Left renal cortex interstitium (tissue), 4 donors: ENCODE measurements at regions not wholly inside any gene's neighbourhood (a gene's known extent, or its start where the extent isn't known, plus 50 kb on each side); places are given as distances from the start of the nearest gene placed in this dataset.
A peak's percentile ranks its signal among the peaks of the same experiment; 100 is the strongest.

ENCODE experiments used
- DNase-seq, 4 donors: peaks; one replicate each; pipeline ENCODE4 v3.0.0-alpha.2; 2013; ENCODE audit warnings: low read depth in 4 of 4, low spot score in 2 of 4, missing footprints in 1 of 4

DNA sequence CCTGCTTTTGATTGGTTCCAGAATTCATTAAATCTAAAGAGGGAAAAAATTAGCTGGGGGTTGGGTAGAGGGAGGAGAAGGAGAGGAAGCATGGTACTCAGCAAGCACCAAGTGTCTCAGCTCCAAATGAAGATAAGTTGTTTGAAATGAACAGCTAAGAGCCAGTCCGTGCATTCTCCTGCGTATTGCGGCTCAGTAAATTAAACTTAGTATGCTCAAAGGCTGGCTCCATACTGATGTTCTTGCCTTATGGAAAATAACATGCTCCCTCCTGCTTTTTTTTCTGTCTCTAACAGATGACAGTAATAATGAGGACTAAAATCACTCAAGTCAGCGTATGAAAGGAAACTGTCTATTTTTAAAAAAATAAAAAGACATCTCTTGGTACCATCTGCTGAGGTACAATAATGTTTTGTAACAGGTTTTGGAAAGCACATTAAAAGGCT, 161.0 kb downstream of the SPATA31D1 start:
- no peak for DNase-seq

DNA sequence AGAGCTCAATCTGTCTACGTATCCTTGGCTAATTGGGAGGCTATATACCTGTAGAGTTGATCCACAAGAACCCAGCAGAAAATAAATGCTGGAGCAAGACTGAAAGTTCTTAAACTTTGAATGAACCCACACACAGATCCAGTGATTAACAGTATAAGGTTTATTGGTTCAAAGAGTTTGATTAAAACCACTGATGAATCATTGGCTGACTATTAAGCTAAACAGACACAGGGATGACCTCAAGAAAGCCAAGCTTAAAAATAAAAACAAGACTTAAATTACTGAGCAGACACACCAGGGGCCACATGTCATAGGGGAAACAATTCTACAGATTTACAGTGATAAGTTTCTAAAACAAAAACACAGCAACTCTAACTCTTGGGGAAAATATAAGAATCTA, 163.6 kb downstream of the SPATA31D1 start:
- no peak for DNase-seq

DNA sequence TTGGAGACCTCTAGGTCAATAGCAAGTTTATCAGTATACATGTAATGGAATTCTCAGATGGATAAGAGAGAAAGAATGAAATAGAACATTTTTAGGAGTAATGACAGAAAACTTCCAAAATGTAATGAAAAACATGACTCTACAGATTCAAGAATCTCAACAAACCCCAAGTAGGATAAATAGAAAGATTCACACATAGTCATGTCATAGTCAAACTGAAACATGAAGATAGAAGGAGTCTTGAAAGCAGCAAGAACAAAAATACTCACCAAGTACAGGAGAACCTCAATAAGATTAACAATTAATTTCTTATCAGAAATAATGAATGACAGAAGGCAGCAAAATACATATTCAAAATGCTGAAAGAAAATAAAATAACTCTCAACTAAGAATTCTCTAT, 164.5 kb downstream of the SPATA31D1 start:
- DNase-seq = no peak

DNA sequence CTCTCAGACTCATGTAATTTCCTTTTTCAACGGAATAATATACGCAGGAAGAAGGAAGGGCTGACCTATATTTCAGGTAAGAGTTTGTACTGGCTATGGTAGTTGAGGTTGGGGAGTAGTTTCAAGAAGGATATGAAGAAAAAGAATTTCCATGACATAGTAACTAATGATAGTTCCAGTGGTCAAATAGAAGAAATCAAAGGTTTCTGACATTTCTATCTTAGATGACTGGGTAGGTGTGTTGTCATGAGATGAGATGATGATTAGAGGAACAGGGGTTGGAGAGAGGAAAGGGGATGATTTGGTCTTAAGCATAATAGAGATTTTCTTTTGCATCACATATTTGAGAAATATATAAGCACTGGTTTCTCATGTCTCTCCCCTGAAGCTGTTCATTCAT, 166.0 kb downstream of the SPATA31D1 start:
- DNase-seq = no peak

DNA sequence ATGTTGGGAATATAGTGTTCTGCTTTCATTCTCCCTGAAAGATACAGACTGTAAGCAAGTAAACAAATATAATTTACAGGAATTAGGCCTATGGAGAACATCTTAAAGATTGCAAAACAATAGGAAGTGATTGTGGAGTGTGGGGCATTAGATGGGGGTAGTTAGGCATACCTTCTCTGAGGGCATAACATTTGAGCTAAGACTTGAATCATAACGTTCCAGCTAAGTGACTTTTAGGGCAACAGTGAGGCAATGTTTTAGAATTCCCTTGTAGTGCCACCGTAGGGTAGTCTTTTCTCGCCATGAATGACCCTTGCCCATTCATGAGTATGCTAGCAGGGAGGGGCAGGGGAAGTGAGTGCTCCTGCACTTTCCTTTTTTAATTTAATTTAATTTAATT, 173.3 kb downstream of the SPATA31D1 start:
- no peak for DNase-seq

DNA sequence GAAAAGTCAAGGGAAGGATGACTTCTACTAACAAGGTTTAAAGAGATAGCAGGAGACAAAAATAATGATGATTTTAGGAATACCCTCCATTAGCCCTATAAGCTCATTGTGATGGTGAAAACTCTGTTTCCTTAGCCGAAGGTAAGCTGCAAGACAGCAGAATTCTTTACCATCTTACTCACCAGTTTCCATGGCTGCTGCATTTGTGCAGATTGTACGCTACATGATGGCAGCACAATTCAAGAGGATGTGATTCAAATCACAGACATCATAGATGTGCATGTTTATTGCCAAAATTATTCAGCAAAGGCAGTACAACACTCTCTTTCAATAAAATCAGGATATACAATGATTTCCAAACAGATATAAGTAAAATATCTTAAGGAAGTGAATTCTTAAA, 175.6 kb downstream of the SPATA31D1 start:
- no peak for DNase-seq

DNA sequence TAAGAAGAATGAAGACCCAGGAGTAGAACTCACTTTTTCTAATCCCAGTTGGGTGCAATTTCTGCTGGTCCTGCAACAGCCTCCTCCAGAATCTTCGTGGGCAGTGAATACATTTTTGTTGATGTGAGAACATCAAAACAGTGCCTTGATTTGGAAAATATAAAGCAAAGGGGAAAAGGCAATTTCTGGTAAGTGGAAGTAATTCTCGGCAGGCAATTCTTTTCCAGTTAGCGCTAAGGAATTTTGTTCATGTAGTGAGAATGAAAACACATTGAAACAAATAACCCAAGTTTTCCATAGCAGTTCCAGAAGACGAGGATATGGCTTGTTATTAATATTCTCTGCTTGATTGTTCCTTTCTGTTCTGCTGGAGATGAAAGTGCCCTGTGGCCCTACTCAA, 178.7 kb downstream of the SPATA31D1 start:
- DNase-seq = no peak

DNA sequence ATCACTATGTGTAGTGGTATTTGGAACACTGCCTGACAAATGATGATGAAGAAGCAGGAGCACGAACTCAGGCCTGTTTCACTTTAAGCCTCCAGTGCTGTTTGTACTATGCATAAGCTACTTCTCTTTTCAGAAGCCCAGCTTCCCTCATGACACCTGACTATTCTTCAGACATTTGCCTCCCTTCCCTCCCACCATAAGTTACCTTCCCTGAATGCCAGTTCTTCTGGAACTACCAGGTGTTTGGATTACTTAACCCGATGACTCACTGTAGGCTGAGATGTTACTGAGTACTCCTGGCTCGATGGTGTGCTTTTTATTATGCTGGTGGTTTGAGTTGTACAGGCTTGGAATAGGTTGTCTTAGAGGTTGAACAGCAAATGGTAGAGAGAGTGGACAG, 180.0 kb downstream of the SPATA31D1 start:
- no peak for DNase-seq

DNA sequence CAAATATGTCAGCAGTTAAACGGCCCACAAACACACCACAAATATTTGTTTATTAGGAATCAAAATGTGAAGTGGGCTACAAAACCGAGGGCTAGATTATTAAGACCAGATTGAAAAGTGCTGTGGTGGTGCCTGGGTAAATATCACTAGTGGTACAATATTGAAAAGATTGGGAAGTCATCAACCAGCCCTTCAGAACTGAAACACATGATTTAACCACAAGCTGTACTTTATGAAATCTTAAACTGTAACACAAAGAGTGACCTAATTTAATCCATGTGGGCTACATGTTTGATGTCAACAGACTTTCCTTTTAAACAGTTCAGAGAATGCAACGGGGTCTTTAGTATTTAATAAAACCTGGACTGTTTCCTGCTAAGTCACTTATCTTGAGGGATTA, 182.3 kb downstream of the SPATA31D1 start:
- DNase-seq = no peak

DNA sequence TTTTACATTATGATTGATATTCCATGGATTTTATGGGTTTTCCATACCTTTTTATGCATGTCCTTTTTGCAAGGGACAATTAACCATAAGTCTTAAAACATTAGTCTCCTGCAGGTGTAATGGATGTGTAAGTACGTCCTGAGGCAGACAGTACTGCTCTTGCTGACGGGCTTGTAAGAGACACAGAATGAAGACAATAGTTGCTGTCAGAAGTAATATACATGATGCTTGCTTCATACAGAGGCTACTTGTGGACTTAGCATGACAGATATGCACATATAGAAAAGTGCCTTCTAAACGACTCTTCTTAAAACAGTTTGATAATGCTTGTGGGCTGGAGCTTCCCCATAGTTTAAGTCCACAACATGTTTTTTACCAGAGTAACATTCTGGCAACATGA, 182.7 kb downstream of the SPATA31D1 start:
- no peak for DNase-seq

DNA sequence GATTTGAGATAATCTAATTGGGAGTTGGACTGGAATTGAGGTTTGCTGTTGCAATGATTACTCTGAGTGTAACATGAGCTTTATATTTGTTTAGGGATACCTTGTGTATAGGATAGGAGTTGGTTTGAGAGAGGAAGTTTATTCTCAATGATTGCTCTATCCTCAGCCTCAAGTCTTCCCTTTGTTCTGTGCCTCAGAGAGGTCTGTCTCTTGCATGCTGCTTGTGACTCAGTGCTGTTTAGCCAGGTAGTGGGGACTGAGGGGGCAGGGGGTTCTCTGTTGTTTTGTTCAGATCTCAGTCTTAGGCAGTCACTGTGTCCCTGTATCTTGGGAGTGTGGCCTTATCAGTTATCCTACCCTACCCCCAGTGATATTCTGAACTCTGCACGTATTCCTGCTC, 192.1 kb downstream of the SPATA31D1 start:
- DNase-seq = no peak

DNA sequence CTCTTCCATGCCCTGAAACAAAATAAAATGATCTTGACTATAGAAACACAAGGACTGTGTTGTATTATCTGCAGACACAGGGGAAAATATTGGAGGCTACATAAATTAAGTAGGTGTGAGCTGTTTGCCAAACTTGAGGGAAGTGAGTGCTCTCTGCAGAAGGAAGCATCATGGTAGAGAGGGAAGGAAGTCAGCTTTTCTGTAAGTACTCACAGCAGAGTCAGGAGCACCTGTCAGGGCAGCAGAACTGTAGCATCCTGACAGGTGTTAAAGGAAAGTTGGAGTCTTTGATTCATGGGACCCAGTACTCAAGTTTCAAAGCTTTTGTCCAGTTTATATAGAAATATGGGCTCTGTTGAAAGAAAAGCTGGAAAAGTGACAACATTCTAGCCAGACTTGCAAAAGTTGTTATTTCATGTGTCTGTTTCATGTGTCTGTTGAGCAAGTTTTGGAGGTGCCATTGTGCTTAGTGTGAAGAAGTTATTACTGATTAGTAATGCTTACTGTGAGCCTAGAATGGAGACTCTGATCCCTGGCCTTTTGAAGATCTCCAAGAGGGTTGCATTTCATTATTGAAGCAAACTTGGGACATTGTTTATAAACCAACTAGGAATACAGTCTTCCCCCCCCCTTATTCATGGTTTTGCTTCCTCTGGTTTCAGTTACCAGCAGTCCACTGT, 194.7 kb downstream of the SPATA31D1 start:
- DNase-seq = no peak

DNA sequence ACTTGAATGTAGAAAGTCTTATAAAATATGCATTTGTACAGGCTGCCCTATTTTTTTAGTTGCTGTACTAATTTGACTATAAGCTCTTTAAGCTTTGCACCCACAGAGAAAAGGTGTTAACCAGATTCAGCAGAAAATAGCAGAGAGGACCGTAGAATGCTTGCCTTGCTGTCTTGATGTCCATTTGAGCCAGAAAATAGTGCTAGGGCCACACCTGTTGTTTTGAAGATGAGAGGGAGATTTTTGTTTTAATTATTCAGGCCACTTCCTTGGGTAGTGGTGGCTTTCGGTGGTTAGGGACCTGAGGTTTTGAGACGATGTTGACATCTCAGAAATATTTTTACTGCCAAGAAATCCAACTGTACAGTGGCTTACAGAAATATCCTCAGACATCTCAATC, 196.0 kb downstream of the SPATA31D1 start:
- DNase-seq = no peak

DNA sequence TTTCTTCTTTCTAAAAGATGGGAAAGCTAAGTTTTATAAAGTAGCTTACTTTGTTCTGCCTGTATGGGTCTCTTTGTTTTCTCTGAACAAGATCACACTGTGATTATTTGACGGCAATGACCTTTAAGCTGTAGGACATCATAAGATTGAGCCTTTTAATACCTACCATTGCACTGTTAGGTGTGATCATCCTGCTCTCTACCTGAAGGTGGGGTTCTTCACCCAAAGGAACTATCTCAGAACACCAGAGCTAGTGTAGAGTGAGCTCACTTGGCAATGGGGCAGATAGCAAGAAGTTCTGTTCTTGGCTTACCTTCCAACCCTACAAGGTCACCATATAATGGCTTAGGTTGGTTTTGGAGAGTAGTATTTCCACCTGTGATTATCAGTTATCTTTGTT, 200.2 kb downstream of the SPATA31D1 start:
- DNase-seq = no peak

DNA sequence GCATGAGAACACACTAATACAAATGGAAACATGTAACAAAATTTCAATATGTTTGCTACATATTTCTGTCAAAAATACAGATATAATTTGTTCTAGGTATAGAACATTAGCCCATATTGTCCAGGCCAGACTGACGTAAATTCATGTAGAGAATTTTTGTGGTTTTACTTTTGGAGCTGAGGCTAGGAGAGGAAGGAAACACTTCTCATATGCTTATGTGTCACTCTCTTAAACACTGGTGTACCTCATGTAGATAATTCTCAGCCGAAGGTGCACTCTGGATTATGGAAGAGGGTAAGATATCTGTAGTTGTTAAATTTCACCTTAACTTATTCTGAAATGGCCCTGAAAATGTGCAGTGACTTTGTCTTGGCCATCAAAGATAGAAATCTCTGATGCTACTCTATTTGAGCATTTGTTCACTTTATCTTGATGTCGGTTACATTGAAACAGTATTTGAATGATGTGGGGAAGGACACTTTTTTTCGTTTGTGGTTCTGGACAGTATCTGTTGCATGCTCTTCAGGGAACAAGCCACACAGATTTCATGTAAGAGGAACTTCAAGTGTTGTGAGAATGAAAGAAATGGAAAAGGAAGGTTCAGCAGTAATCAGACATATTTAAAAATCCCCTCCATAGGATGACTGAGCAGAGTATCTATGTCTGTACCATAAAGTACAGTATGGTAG, 202.7 kb downstream of the SPATA31D1 start:
- DNase-seq = no peak

DNA sequence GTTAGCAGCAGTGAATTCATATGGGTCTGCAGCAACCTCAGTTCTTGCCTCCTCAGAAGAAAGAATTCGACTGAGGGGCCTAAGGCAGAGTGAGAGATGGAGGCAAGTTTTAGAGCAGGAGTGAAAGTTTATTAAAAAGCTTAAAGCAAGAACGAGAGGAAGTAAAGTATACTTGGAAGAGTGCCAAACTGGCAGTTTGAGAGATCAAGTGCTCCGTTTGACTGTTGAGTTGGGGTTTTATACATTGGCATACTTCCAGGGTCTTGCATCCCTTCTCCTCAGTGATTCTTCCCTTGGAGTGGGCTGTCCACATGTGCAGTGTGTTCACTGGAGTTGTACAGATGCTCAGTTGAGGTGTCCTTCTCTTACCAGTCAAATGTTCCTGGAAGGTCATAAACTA, 203.6 kb downstream of the SPATA31D1 start:
- no peak for DNase-seq

DNA sequence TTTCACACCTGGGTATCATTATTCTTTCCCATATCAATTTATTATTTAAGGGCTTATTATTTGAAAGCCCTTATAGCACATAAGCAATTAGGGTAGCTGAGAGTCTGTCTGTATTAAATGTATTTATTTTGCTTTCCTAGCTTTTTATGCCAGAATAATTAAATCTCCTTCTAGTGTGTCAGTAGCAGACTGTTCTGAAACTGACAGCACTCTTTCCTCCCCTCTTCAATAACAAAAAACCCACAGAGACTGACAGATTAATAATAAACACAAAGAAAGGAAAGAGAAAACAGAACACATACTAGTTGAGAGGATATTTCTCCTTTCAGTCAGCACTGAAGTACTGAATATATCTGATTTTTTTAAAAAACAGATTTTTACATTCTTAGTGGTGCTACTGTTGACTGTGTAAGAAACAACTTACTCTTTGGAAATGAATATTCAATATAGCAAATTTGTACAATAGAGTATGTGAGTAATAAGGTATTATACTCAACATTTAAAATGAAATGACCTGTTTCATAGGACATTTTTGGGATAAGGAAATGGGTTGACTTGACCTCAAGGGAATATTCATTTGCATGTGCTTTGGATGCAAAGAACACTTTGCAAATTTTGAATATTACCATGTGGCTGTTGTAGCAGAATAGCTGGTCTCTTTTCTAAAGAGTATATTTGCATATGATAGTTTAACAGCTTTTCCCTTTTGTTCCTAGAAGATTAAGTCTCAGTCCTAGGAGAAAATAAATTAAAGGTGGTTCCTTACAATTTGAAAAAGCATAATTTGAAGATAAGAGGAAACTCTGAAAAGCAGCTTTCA, 208.3 kb downstream of the SPATA31D1 start:
- DNase-seq = no peak

DNA sequence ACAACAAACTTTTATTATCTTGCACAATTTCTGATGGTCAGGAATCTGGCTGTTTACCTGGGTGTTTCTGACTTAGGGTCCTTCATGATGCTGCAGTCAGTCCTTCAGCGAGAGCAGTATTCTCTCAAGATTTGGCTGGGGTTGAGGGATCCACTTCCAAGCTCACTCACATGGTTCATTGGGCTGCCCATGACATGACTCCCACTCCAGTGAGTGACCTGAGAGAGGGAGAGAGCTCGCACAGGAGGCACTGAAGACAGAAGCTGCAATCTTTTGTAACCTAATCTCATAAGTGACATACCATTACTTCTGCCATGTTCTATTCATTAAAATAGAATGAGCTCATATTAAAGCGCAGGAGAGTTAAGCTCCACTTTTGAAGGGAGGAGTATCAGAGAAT, 212.6 kb downstream of the SPATA31D1 start:
- DNase-seq = peak in 1 of 4 donors; percentile 16

DNA sequence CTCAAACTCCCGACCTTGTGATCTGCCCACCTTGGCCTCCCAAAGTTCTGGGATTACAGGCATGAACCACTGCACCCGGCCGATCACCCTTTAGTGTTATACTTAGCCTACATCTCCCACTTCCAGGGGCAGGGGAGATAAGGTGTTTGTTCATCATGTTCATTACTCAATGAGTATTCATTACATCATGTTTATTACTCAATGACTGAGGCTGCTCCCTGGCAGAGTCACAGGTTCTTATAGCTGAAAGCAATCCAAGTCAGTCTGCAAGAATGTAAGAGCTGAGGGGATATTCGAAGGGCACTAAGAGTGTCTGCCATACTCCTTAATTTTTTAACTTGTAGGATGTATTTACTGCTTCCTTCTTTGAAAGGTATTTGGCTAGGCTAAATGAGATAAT, 214.2 kb downstream of the SPATA31D1 start:
- no peak for DNase-seq

DNA sequence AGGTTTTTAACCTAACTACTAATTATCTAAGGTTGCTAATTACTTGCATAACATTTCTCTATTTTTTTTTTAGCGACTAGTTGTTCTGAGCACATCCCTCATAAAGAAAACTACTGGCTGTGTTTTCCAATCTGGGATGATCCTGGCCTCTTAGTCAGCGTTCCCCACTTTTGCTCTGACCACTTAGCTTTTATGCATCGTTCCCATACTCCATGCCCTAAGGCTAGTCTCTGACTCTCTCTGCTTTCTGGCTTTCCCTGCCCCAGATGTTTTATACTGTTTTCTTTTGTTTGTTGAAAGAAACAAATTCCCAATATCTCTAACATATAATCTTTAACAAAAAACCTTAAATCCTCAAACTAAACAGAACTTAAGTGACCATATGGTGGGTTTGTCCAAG, 217.9 kb downstream of the SPATA31D1 start:
- DNase-seq = no peak

DNA sequence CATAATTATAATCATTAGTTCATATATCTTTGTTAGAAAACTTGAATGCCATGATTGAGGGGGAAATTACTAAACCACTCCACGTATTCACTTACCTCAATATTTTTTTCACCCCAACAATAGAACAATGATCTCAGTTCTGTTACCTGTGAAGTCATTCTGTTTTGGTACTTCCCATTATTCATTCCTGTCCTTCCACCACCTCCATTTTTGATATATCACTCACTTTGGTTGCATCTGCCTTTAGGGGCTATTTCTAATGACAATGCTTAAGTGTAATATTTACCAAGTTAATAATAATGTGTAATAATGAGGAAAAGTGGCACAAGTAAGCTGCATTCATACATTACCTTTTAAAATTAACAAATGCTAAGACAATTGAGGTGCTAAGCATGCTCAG, 218.4 kb downstream of the SPATA31D1 start:
- DNase-seq = no peak
